Caki2 (cell line): ENCODE measurements at regions not wholly inside any gene's neighbourhood (a gene's known extent, or its start where the extent isn't known, plus 50 kb on each side); places are given as distances from the start of the nearest gene placed in this dataset.
A peak's percentile ranks its signal among the peaks of the same experiment; 100 is the strongest.
"Not testable (repeated sequence)": the region's sequence is repeated elsewhere in the genome, so short reads cannot be mapped to it uniquely, and the experiment has no call there.

Experiments used
- DNase-seq: peaks from one replicate; pipeline ENCODE4 v3.0.0-alpha.2; 2015; ENCODE audit warnings: low read depth
- in situ Hi-C: cut with HindIII; loops from 2 replicates; pipeline ENCODE4 v1.10.0; 2016; ENCODE audit warnings: low sequenced_read_pairs, low pct_unique_long_range_greater_than_20kb, mixed read lengths

- in situ Hi-C loops = no loop called here
- DNase-seq = no peak
These were observed 890.6 kb downstream of the DNAJB9 start for GRCh38 chr7:109460296-109460695.

GRCh38 chr7:109462171-109462570, 892.5 kb downstream of the DNAJB9 start:
- in situ Hi-C loops = no loop called here
- no peak for DNase-seq

GRCh38 chr7:109467729-109468128, 898.1 kb downstream of the DNAJB9 start:
- DNase-seq, in situ Hi-C loops: not testable (repeated sequence)

GRCh38 chr7:109473172-109473571, 903.5 kb downstream of the DNAJB9 start:
- DNase-seq = no peak
- in situ Hi-C loops = no loop called here

GRCh38 chr7:109476409-109476808, 906.7 kb downstream of the DNAJB9 start:
- in situ Hi-C loops = no loop called here
- DNase-seq = no peak

- in situ Hi-C loops = no loop called here
- DNase-seq = no peak
These were observed 909.7 kb downstream of the DNAJB9 start for GRCh38 chr7:109479388-109479787.

- in situ Hi-C loops, DNase-seq: not testable (repeated sequence)
These were observed 920.9 kb downstream of the DNAJB9 start for GRCh38 chr7:109490607-109491006.

GRCh38 chr7:109497053-109497452, 927.4 kb downstream of the DNAJB9 start:
- DNase-seq = no peak
- in situ Hi-C loops = no loop called here

- DNase-seq = no peak
- in situ Hi-C loops = no loop called here
These were observed 928.5 kb downstream of the DNAJB9 start for GRCh38 chr7:109498131-109498530.

- no peak for DNase-seq
- in situ Hi-C loops = no loop called here
These were observed 933.7 kb downstream of the DNAJB9 start for GRCh38 chr7:109503421-109503820.

GRCh38 chr7:109522585-109522984, 952.9 kb downstream of the DNAJB9 start:
- in situ Hi-C loops = no loop called here
- no peak for DNase-seq

- DNase-seq = no peak
- in situ Hi-C loops = no loop called here
These were observed 958.2 kb downstream of the DNAJB9 start for GRCh38 chr7:109527833-109528232.

GRCh38 chr7:109529712-109530111, 960.0 kb downstream of the DNAJB9 start:
- no peak for DNase-seq
- in situ Hi-C loops = no loop called here

GRCh38 chr7:109532262-109532992, 962.8 kb downstream of the DNAJB9 start:
- in situ Hi-C loops = no loop called here
- DNase-seq = no peak

- DNase-seq = no peak
- in situ Hi-C loops = no loop called here
These were observed 976.0 kb downstream of the DNAJB9 start for GRCh38 chr7:109545686-109546085.

GRCh38 chr7:109549471-109550193, 980.0 kb downstream of the DNAJB9 start:
- in situ Hi-C loops = no loop called here
- DNase-seq = no peak

GRCh38 chr7:109552017-109552416, 982.3 kb downstream of the DNAJB9 start:
- DNase-seq = peak; percentile 8
- in situ Hi-C loops = no loop called here

- in situ Hi-C loops = no loop called here
- DNase-seq = no peak
These were observed 1007.6 kb downstream of the DNAJB9 start for GRCh38 chr7:109577265-109577664.

- in situ Hi-C loops = no loop called here
- DNase-seq = no peak
These were observed 1010.2 kb downstream of the DNAJB9 start for GRCh38 chr7:109579901-109580300.

- no peak for DNase-seq
- in situ Hi-C loops = no loop called here
These were observed 1012.5 kb downstream of the DNAJB9 start for GRCh38 chr7:109582211-109582610.
